ENCODE measurements at regions not wholly inside any gene's neighbourhood (a gene's known extent, or its start where the extent isn't known, plus 50 kb on each side); places are given as distances from the start of the nearest gene placed in this dataset.

GRCh38 chr6:138550346-138550767, 51.1 kb upstream of the NHSL1 start:
- no peak for DNase-seq

DNA sequence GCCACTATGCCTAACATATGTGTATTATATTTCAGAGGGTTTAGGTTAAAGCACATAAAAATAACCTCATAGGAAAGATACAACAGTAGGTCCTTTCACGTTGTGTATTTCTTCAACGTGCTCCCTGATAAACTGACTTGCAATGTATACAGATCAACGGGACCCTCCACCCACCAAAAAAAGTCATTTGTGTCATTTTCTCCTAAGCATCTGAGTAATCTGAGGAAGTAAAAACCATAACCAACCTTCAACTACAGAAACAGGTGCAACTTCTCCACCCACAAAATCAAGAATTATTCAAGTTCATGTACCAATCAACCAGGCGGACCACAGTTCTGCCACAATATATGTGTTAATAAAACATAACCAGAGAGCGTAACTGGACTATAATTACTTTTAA, 54.9 kb upstream of the NHSL1 start:
- no peak for DNase-seq

- DNase-seq = no peak
Observed at GRCh38 chr6:138555421-138555988, 56.2 kb upstream of the NHSL1 start.

GRCh38 chr6:138557147-138557546, 57.9 kb upstream of the NHSL1 start:
- no peak for DNase-seq

- DNase-seq = no peak
Observed at GRCh38 chr6:138559143-138559542, 59.8 kb upstream of the NHSL1 start.

DNA sequence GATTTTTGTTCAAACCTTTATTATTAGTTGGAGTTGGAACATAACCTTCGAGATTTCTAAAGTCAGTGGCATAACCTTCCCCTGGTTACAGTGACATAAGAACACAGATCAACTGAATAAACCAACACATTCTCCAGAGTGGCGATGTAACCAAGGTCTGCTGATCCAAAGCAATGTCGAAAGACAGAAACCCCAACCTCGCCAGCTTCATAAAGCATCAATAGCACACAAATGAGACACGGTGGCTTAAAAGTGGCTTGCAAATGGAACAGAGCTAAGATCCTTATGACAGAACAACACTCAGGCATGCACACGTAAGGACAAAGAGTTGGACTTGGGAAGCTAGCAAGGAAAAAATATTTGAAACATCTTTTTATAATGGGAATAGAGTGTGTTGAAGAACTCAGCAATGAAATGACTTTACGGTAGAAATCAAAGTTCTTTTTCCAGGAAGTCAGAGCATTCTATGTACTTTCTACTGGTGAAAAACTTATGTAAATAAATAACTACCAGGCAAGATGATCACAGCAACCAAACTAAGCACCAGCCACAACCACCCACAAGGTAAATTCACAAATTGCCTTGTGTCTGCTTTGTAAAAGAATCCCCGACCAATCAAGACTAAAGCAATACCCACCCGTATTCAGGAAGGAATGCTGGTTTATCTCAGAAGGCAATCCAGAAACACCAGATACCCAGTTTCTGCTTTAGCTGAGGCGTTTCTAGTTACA, 61.0 kb upstream of the NHSL1 start:
- no peak for DNase-seq

DNA sequence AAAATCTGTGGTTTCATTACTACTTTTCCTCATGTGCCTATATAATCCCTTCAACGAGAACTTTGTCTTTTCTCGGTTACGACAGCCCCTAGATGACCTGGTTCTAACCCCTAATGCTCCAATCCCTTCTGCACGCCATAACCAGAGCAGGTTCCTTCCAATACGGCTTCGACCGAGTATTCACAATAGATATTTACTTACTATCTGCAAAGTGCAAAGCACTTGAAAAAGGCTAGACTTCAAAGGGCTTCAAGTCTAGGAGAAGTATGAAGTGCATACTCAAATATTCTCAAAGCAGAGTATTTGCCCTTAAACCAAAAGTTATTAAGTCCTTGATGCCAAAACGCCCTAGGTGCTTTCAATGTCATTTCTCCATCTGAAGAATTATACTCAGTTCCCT, 63.4 kb upstream of the NHSL1 start:
- DNase-seq = peak; percentile 93

GRCh38 chr6:138563231-138563630, 63.9 kb upstream of the NHSL1 start:
- no peak for DNase-seq

DNA sequence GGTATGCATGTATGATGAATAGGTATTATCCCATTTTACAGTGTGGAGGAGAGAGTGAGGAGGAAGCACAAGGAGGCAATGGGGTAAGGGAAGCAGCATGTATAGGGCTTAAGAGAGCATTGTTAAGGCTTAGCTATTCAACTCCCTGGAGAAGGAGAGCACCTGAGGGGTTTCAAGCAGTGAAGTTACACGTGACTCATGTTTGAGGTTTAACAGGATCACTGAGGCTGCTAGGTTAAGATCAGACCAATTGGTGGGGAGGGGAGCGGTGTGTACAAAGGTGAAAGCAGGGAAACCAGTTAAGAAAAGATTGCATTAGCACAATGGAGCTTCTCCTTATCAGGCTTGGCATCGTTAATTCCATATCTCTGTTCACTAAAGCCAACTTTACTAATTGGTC, 64.4 kb upstream of the NHSL1 start:
- no peak for DNase-seq

- DNase-seq = no peak
Observed at GRCh38 chr6:138564170-138564721, 65.0 kb upstream of the NHSL1 start.

GRCh38 chr6:138567052-138567451, 67.8 kb upstream of the NHSL1 start:
- no peak for DNase-seq

DNA sequence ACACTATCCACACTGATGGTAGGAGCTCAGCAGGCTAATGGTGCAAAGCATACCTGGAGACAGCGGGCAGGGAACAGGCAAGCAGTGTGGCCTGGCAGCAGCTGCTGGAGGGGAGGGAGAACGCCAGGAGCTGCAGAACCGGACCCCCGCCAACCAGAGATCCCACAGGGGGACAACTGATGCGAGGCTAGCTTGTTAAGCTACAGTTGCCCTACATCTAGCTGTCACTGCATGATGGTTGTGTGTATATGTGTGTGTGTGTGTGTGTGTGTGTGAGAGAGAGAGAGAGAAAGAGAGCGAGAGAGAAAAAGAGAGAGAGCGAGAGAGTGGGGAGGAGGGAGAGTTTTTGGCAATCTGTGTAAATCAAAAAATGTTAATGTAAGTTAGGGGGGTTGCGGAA, 69.7 kb upstream of the NHSL1 start:
- no peak for DNase-seq

DNA sequence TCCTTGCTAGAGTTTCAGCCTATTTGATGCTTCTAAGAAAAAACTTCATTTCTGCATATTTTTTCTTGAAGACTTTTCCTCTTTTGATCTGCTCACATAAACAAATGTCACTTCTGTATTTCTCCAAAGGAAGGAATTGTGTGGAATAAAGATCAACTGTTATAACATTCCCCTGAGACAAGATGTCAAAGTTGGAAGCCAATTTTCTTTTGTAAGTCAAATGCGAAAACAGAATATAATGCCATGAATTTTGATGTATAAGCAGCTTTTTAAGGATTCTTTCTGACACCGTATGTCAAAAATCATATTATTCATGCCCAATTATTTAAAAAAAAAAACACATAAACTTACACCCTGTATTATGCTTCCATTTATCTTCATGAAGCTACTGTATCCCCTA, 70.3 kb upstream of the NHSL1 start:
- no peak for DNase-seq

DNA sequence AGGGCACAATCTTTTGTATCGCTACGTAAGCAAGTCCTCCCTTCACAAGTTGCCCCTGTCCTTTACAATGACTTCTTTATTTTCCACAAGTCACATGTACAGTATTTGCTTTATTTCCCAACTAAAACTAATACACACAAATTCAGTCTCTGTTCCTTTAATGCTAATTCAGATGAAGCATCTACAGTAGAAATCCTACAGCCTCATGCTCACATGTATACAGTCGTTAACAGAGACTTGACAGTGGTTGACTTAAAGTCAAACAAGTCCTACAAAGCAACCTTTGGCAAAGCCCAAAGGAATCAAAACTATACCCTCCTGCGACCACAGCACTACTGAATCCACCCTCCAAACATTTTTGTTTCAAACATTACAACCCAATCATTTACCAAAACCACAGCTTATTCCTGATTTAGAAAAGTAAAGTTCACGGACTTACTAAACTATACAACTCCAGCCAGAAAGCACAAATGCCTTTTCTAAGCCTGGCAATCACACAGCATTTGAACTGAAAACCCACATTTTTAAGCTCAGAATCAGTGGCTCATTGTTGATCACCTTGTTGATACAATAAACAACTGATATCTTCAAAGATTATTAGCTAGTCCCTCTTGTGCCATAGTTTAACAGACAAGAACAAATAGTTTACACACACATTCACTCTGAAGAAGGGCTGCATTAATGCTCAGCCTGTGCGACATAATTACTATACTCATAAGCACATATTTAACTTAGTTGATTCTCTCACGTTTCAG, 70.9 kb upstream of the NHSL1 start:
- no peak for DNase-seq

DNA sequence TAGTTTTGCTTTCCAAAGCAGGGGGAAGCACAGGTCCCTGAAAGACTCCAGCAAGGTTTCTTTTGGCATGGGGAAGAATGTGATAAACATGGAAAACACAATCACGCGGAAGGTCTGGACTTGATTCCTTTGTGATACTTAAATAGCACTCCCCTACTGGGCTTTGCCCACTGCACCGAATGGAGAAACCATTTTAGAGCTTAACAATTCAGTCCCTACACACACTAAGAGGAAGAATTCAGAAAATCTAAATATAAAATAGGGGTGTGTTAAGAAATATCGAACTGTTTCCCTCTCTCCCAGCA, 71.4 kb upstream of the NHSL1 start:
- DNase-seq = no peak

DNA sequence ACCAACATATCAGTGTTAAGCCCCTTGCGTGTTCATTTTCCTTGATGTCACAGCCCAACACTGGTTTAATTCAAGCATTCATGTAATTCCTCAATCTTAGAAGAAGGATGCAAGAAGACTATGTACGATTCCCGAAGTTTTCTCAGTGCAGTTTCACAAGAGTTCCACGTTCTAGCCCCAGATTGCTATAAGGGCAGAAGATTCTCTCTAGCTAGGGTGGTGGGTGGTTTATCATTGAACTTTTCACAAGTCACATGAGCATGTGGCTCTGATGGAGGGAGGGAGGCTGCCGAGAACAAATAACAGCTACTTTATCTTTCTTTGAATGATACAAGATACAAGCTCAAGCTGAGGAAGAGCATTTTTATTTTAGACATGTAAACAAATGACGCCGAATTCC, 71.9 kb upstream of the NHSL1 start:
- DNase-seq = no peak

- DNase-seq = peak; percentile 36
Observed at GRCh38 chr6:138571585-138572166, 72.4 kb upstream of the NHSL1 start.

GRCh38 chr6:138572167-138572875, 73.0 kb upstream of the NHSL1 start:
- DNase-seq = peak; percentile 81

- no peak for DNase-seq
Observed at GRCh38 chr6:138572885-138573284, 73.6 kb upstream of the NHSL1 start.

DNA sequence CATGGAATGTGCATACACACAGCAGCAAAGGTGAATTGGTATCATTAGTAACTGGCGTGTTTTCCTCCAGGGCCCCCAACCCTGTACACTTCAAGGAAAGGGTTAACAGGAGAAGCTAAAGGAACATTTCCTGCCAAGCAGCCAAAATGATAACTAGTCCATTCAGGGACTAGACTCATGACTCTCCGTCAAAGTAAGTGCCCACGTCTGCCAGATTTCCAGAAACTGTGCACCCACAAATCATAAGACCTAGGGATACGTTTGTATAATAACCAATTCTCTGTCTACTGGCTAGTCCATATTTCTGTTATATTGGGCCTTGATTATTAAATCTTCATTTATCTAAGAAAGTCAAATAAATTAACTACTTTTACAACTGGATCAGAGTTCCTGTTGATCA, 76.0 kb upstream of the NHSL1 start:
- DNase-seq = no peak

GRCh38 chr6:138576313-138576712, 77.0 kb upstream of the NHSL1 start:
- DNase-seq = no peak

DNA sequence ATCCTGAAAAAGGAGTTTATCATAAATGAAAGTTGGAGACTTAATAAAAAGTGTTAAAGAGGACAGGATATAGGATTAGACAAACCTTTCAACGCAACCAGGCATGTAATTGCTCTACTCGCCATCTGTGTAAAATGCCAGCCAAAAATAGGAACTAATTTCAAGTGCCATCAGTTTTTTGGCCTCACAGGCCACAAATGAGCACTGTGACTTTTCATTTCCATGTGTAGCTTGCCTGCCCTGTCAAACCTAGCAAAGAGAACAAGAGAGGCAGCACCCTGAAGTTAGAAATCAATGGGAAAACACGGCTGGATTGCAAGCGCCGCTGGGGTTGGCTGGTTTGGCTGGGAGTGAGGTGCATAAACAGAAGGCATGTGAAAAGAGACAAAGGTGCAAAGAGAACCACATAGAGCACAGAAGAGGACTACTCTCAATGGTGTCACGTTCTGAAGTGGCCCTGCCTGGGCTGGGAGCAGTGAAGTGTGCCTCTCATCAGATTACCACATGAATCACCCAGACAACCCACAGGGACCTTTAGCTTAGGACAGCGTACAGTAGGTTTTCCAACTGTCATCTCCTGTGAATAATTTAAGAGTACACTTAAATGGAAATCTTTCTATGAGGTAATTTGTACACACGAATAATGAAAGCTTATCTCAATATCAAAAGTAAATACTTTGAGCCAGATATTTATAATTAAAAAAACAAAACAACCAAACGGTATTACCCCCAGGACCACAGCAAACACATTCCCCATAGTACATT, 78.0 kb upstream of the NHSL1 start:
- DNase-seq = peak; percentile 88
